H1 (cell line): ENCODE measurements at regions not wholly inside any gene's neighbourhood (a gene's known extent, or its start where the extent isn't known, plus 50 kb on each side); places are given as distances from the start of the nearest gene placed in this dataset.

ENCODE experiments used
- CTCF ChIA-PET: fragments of 300-600 bp; sonication (Branson Sonifier 250); formaldehyde crosslinking; loops from one replicate; lab custom pipeline; 2021; ENCODE audit not compliant: partially characterized antibody; lab: Charles Lee
- POLR2A ChIA-PET: fragments of 300-600 bp; sonication (Branson Sonifier 250); formaldehyde crosslinking; loops from one replicate; lab custom pipeline; 2021; ENCODE audit warnings: inconsistent platforms; ENCODE audit not compliant: partially characterized antibody; lab: Charles Lee
- DNase-seq, 2 experiments: peaks; one replicate each; pipeline versions ENCODE4 v3.0.0 to v3.0.0-alpha.2; 2010 to 2022; ENCODE audit warnings: low spot score in 2 of 2, low read depth in 1 of 2, mixed read lengths in 1 of 2
- FAIRE-seq: peaks from 2 replicates; lab custom pipeline; 2011; peaks lifted over from hg19 to GRCh38; lab: Jason Lieb, UNC
- H2AFZ ChIP-seq: 2 replicates; pipeline ENCODE4 v1.8.1; 2012; ENCODE audit warnings: low read length, inconsistent platforms
- H2AK5ac ChIP-seq: 2 replicates; pipeline ENCODE4 v1.6.1; 2013; ENCODE audit warnings: low read depth, low read length
- H2BK120ac ChIP-seq: replicated peaks from 2 replicates; pipeline ENCODE3; 2013; ENCODE audit warnings: low read depth, low read length, inconsistent platforms
- H2BK12ac ChIP-seq: 2 replicates; pipeline ENCODE4 v1.6.1; 2013; ENCODE audit warnings: low read depth, low read length
- H2BK15ac ChIP-seq: 2 replicates; pipeline ENCODE4 v1.6.1; 2013; ENCODE audit warnings: low read length
- H2BK20ac ChIP-seq: 2 replicates; pipeline ENCODE4 v1.6.1; 2013; ENCODE audit warnings: low read length
- H2BK5ac ChIP-seq: 2 replicates; pipeline ENCODE4 v1.6.1; 2013; ENCODE audit warnings: low read depth, low read length
- H3K14ac ChIP-seq: 2 replicates; pipeline ENCODE4 v1.6.1; 2013; ENCODE audit warnings: inconsistent platforms; ENCODE audit not compliant: insufficient read length
- H3K18ac ChIP-seq: 2 replicates; pipeline ENCODE4 v1.6.1; 2013; ENCODE audit warnings: low read length; ENCODE audit errors: extremely low read depth
- H3K23ac ChIP-seq: 2 replicates; pipeline ENCODE4 v1.6.1; 2013; ENCODE audit warnings: inconsistent platforms; ENCODE audit not compliant: insufficient read length
- H3K23me2 ChIP-seq: 2 replicates; pipeline ENCODE4 v1.6.1; 2013; ENCODE audit warnings: low read depth, low read length
- H3K27ac ChIP-seq: 2 replicates; pipeline ENCODE4 v1.6.1; 2011; ENCODE audit warnings: low read depth, low read length, inconsistent platforms
- H3K27me3 ChIP-seq, 4 experiments: replicated peaks in 1 of 4; 1 replicate in 1 of 4; 2 replicates in 3 of 4; pipeline versions ENCODE4 v1.6.1 to v1.8.1; 2011 to 2013; ENCODE audit warnings: low read length in 3 of 4, mild to moderate bottlenecking in 3 of 4, inconsistent platforms in 2 of 4, mixed read lengths in 2 of 4, moderate library complexity in 1 of 4; ENCODE audit not compliant: control insufficient read depth in 3 of 4, insufficient read depth in 3 of 4; ENCODE audit errors: extremely low read depth in 1 of 4
- H3K36me3 ChIP-seq, 4 experiments: 2 replicates each; pipeline versions ENCODE4 v1.6.1 to v1.8.1; 2011 to 2013; ENCODE audit warnings: mild to moderate bottlenecking in 4 of 4, low read length in 3 of 4, moderate library complexity in 2 of 4, control low read depth in 1 of 4, inconsistent platforms in 1 of 4; ENCODE audit not compliant: insufficient read depth in 4 of 4, control insufficient read depth in 2 of 4
- H3K4ac ChIP-seq: replicated peaks from 2 replicates; pipeline ENCODE3; 2013; ENCODE audit warnings: low read length, low read depth, mixed read lengths, inconsistent platforms; ENCODE audit not compliant: insufficient read length
- H3K4me1 ChIP-seq, 4 experiments: replicated peaks in 1 of 4; 1 replicate in 1 of 4; 2 replicates in 3 of 4; pipeline versions ENCODE4 v1.6.1 to v1.8.1; 2011 to 2013; ENCODE audit warnings: low read length in 3 of 4, inconsistent platforms in 2 of 4, mixed read lengths in 1 of 4; ENCODE audit not compliant: insufficient read depth in 4 of 4, control insufficient read depth in 3 of 4
- H3K4me2 ChIP-seq, 2 experiments: 2 replicates each; pipeline versions ENCODE4 v1.6.1 to v1.8.1; 2011 to 2013; ENCODE audit warnings: low read depth in 2 of 2, low read length in 2 of 2, control low read depth in 1 of 2, inconsistent platforms in 1 of 2, mild to moderate bottlenecking in 1 of 2; ENCODE audit not compliant: insufficient read depth in 1 of 2
- H3K4me3 ChIP-seq, 4 experiments: fragments of 200-600, 300-600 bp in 1 of 4; sonication (generic), shearing (Covaris generic), sonication (Bioruptor Twin) in 1 of 4; 2 replicates each; pipeline versions ENCODE4 v1.5.1 to v1.8.1; 2011 to 2016; ENCODE audit warnings: low read length in 4 of 4, low read depth in 3 of 4, control low read depth in 2 of 4, inconsistent platforms in 2 of 4, mild to moderate bottlenecking in 2 of 4, mixed read lengths in 1 of 4, moderate library complexity in 1 of 4; ENCODE audit not compliant: insufficient read depth in 2 of 4; ENCODE audit errors: extremely low read depth in 1 of 4
- H3K56ac ChIP-seq: replicated peaks from 2 replicates; pipeline ENCODE3; 2013; ENCODE audit warnings: low read depth, mild to moderate bottlenecking, mixed read lengths, low read length, inconsistent platforms; ENCODE audit not compliant: insufficient read length
- H3K79me1 ChIP-seq: 2 replicates; pipeline ENCODE4 v1.6.1; 2013; ENCODE audit warnings: low read depth, low read length, control low read depth
- H3K79me2 ChIP-seq, 2 experiments: 2 replicates each; pipeline versions ENCODE4 v1.6.1 to v1.8.1; 2012 to 2013; ENCODE audit warnings: low read length in 2 of 2, mild to moderate bottlenecking in 2 of 2, inconsistent platforms in 1 of 2; ENCODE audit not compliant: insufficient read depth in 2 of 2, control insufficient read depth in 1 of 2
- H3K9ac ChIP-seq, 4 experiments: replicated peaks in 1 of 4; 1 replicate in 1 of 4; 2 replicates in 3 of 4; pipeline versions ENCODE4 v1.6.1 to v1.8.1; 2011 to 2013; ENCODE audit warnings: low read depth in 3 of 4, low read length in 3 of 4, control low read depth in 2 of 4, mild to moderate bottlenecking in 2 of 4, moderate library complexity in 2 of 4, inconsistent platforms in 1 of 4; ENCODE audit errors: extremely low read depth in 1 of 4
- H3K9me3 ChIP-seq, 2 experiments: 2 replicates each; pipeline versions ENCODE4 v1.6.1 to v1.8.1; 2012 to 2013; ENCODE audit warnings: mild to moderate bottlenecking in 2 of 2, moderate library complexity in 2 of 2, control low read depth in 1 of 2, inconsistent platforms in 1 of 2, low read depth in 1 of 2, low read length in 1 of 2, mixed read lengths in 1 of 2; ENCODE audit not compliant: insufficient read depth in 2 of 2
- H4K20me1 ChIP-seq, 2 experiments: replicated peaks in 1 of 2; 2 replicates each; pipeline versions ENCODE3 to v1.8.1; 2011 to 2013; ENCODE audit warnings: inconsistent platforms in 2 of 2, low read length in 2 of 2, mild to moderate bottlenecking in 1 of 2; ENCODE audit not compliant: insufficient read depth in 2 of 2, control insufficient read depth in 1 of 2
- H4K5ac ChIP-seq: 2 replicates; pipeline ENCODE4 v1.6.1; 2013; ENCODE audit warnings: low read length, low read depth, mixed read lengths, inconsistent platforms; ENCODE audit not compliant: insufficient read length
- H4K8ac ChIP-seq: 2 replicates; pipeline ENCODE4 v1.8.0; 2013; ENCODE audit warnings: mild to moderate bottlenecking, moderate library complexity, low read length, inconsistent platforms; ENCODE audit not compliant: insufficient read depth; ENCODE audit errors: extremely low read depth
- H4K91ac ChIP-seq: replicated peaks from 2 replicates; pipeline ENCODE3; 2013; ENCODE audit warnings: low read length, mixed read lengths, inconsistent platforms; ENCODE audit not compliant: insufficient read length
- BACH1 ChIP-seq: IDR thresholded peaks from 2 replicates; pipeline ENCODE4 v1.6.1; 2012; ENCODE audit warnings: low read length, improper control_type of control experiment
- EP300 ChIP-seq, 2 experiments: IDR thresholded peaks; 1 replicate in 1 of 2; 2 replicates in 1 of 2; pipeline ENCODE4 v1.6.1; 2011 to 2012; ENCODE audit warnings: low read depth in 2 of 2, low read length in 2 of 2, mild to moderate bottlenecking in 2 of 2, borderline replicate concordance in 1 of 2, inconsistent platforms in 1 of 2, moderate library complexity in 1 of 2
- JUND ChIP-seq: IDR thresholded peaks from 2 replicates; pipeline ENCODE4 v1.6.1; 2011; ENCODE audit warnings: mild to moderate bottlenecking, improper control_type of control experiment, low read length
- SP1 ChIP-seq: IDR thresholded peaks from 2 replicates; pipeline ENCODE4 v1.6.1; 2011; ENCODE audit warnings: low read depth, low read length
- WGBS, 2 experiments: shearing (Covaris generic) in 1 of 2; methylation state at CpG; one replicate each; pipeline versions ENCODE4 v1.1.6 to v1.1.7; 2013 to 2015; ENCODE audit warnings: low lambda C conversion rate in 2 of 2, mixed read lengths in 2 of 2, inconsistent platforms in 1 of 2, low coverage in 1 of 2, missing lambda C conversion rate in 1 of 2; ENCODE audit not compliant: insufficient replicate concordance in 2 of 2, insufficient coverage in 1 of 2, insufficient read length in 1 of 2; ENCODE audit errors: extremely low coverage in 1 of 2, missing lambda C conversion rate in 1 of 2; 5-methylcytosine and 5-hydroxymethylcytosine counted together

DNA sequence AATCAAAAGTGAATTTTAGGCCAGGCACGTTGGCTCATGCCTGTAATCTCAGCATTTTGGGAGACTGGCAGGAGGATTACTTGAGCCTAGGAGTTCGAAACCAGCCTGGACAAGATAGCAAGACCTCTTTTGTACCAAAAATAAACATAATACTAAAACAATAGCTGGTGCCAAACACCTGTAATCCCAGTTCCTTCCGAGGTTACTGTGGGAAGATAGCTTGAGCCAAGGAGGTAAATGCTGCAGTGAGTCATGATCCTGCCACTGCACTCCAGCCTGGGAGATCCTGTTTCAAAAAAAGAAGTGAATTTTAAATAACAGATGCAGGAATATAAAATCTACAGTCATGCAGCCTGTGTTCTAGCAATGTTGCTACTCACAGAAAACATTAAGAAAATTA, 488.3 kb downstream of the PPARGC1A start:
- no peak overlapping the region for H3K27ac ChIP-seq
- no peak overlapping the region for H4K5ac ChIP-seq
- no peak overlapping the region for H2BK5ac ChIP-seq
- H2BK15ac ChIP-seq, result no peak overlapping the region
- 59% methylated on average over 3 of the region's 3 CpGs; no CpG with 5 or more reads in 1 of the 2 experiments for WGBS, 2 experiments
- H3K79me2 ChIP-seq, result no peaks in the 10 kb centered on the region
- no peak for TF ChIP-seq EP300 (IDR thresholded peaks at IDR 0.05; ENCODE audit: borderline replicate concordance in 1 of 2, low read depth in 2 of 2, low read length in 2 of 2)
- no peak for TF ChIP-seq SP1
- TF ChIP-seq JUND, result no peak
- TF ChIP-seq BACH1, result no peak
- no peak overlapping the region for H4K91ac ChIP-seq
- H3K4me2 ChIP-seq, result no peak overlapping the region
- no peak overlapping the region for H3K4ac ChIP-seq
- H3K23me2 ChIP-seq, result no peaks in the 10 kb centered on the region
- no peak overlapping the region for H2AFZ ChIP-seq
- H2AK5ac ChIP-seq, result no peak overlapping the region
- ChIA-PET POLR2A (no interaction called here), CTCF (no interaction called here)
- DNase-seq (no peak), FAIRE-seq (no peak)
- H3K9me3 ChIP-seq, result no peaks in the 10 kb centered on the region
- no peak overlapping the region for H4K8ac ChIP-seq
- no peak overlapping the region for H3K56ac ChIP-seq
- H3K36me3 ChIP-seq, result no peaks in the 10 kb centered on the region
- H3K23ac ChIP-seq, result no peak overlapping the region
- no peak overlapping the region for H2BK20ac ChIP-seq
- H3K14ac ChIP-seq, result no peak overlapping the region
- no peaks in the 10 kb centered on the region for H3K79me1 ChIP-seq
- H3K27me3 ChIP-seq, result no peaks in the 10 kb centered on the region
- H2BK12ac ChIP-seq, result no peak overlapping the region
- no peak overlapping the region for H3K18ac ChIP-seq
- H3K4me3 ChIP-seq, result no peak overlapping the region
- H3K9ac ChIP-seq, result no peak overlapping the region
- H3K4me1 ChIP-seq, result 0 out of 7 replicates have a peak, but pooled peaks cover 0 to 3% (median 0%) of the 10 kb centered on the region in 4 experiments
- no peaks in the 10 kb centered on the region for H4K20me1 ChIP-seq
- no peak overlapping the region for H2BK120ac ChIP-seq
